ENCODE measurements at regions not wholly inside any gene's neighbourhood (a gene's known extent, or its start where the extent isn't known, plus 50 kb on each side); places are given as distances from the start of the nearest gene placed in this dataset.

DNA sequence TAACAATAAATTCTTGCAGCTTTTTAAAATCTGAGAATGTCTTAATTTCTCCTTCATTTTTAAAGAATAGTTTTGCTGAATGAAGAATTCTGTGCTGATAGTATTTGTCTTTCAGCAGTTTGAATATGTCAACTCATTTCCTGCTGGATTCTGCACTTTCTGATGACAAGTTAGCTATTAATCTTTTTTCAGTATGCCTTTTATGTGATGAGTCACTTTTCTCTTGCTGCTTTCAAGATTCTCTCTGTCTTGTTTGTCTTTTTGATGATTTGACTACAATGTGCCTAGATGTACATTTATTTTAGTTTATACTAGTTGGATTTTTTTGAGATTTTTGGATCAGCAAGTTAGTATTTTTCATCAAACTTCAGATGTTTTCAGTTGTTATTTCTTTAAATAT lies 87.9 kb upstream of the AVPR1A start:
- H3K36me3 ChIP-seq (ENCODE audit: insufficient read depth, low read length), result no peaks in the 10 kb centered on the region
- no peak for DNase-seq
- no peaks in the 10 kb centered on the region for H3K9me3 ChIP-seq (ENCODE audit: control insufficient read depth in 1 of 2, low read length in 2 of 2)
- Mint-ChIP-seq H3K9me3 (peaks cover 0 to 27% (median 5%) of the 10 kb centered on the region in 8 donors), H3K4me1 (no peaks in the 10 kb centered on the region), H3K27me3 (no peaks in the 10 kb centered on the region), H3K4me3 (no peak overlapping the region), H3K27ac (no peak overlapping the region), H3K36me3 (no peaks in the 10 kb centered on the region)
- ChIA-PET POLR2A (ENCODE audit: partially characterized antibody) (no interaction called here), CTCF (ENCODE audit: partially characterized antibody) (no interaction called here)
- intact Hi-C loops (cut with micrococcal nuclease), result no loop called here
- H3K27ac ChIP-seq (ENCODE audit: low read depth, low read length), result no peak overlapping the region
- no peak overlapping the region for H3K4me3 ChIP-seq (ENCODE audit: low read length in 2 of 2)
- no peaks in the 10 kb centered on the region for H3K4me1 ChIP-seq (ENCODE audit: insufficient read depth, low read length)
- H3K27me3 ChIP-seq (ENCODE audit: insufficient read depth, low read length), result no peaks in the 10 kb centered on the region

GRCh38 chr12:63232896-63233295 lies 81.9 kb upstream of the AVPR1A start:
- CTCF ChIA-PET (ENCODE audit: partially characterized antibody), result no interaction called here
- Mint-ChIP-seq H3K4me3 (no peak overlapping the region), H3K27me3 (no peaks in the 10 kb centered on the region)

DNA sequence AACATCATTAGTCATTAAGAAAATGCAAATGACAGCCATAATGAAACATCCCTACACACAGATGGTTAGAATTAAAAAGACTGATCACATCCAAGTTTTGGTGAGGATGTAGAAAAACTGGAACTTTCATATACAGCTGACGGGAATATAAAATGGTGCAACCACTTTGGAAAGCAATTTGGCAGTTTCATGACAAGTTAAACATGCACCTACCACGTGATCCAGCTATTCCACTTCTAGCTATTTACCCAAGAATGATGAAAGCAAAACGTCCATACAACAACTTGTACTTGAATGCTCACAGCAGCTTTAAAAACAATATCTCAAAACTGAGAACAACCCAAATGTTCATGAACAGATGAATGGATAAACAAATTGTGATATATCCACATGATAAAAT lies 77.9 kb upstream of the AVPR1A start:
- Mint-ChIP-seq H3K27me3 (no peaks in the 10 kb centered on the region), H3K4me3 (no peak overlapping the region), H3K27ac (no peak overlapping the region), H3K36me3 (no peaks in the 10 kb centered on the region), H3K4me1 (no peaks in the 10 kb centered on the region), H3K9me3 (peaks cover 0 to 10% (median 3%) of the 10 kb centered on the region in 8 donors)
- H3K4me3 ChIP-seq (ENCODE audit: low read length in 2 of 2), result no peak overlapping the region
- no peak for DNase-seq
- ChIA-PET CTCF (ENCODE audit: partially characterized antibody) (no interaction called here), POLR2A (ENCODE audit: partially characterized antibody) (no interaction called here)
- H3K36me3 ChIP-seq (ENCODE audit: insufficient read depth, low read length), result no peaks in the 10 kb centered on the region
- no peaks in the 10 kb centered on the region for H3K9me3 ChIP-seq (ENCODE audit: control insufficient read depth in 1 of 2, low read length in 2 of 2)
- no peaks in the 10 kb centered on the region for H3K27me3 ChIP-seq (ENCODE audit: insufficient read depth, low read length)
- H3K27ac ChIP-seq (ENCODE audit: low read depth, low read length), result no peak overlapping the region
- intact Hi-C loops (cut with micrococcal nuclease), result no loop called here
- no peaks in the 10 kb centered on the region for H3K4me1 ChIP-seq (ENCODE audit: insufficient read depth, low read length)

More at GRCh38 chr12:63232896-63233295, 81.9 kb upstream of the AVPR1A start:
- Mint-ChIP-seq H3K9me3 (peaks cover 0 to 13% (median 4%) of the 10 kb centered on the region in 8 donors), H3K27ac (no peak overlapping the region), H3K36me3 (no peaks in the 10 kb centered on the region), H3K4me1 (no peaks in the 10 kb centered on the region)
- no peak overlapping the region for H3K27ac ChIP-seq (ENCODE audit: low read depth, low read length)
- no peaks in the 10 kb centered on the region for H3K4me1 ChIP-seq (ENCODE audit: insufficient read depth, low read length)
- no peaks in the 10 kb centered on the region for H3K36me3 ChIP-seq (ENCODE audit: insufficient read depth, low read length)
- POLR2A ChIA-PET (ENCODE audit: partially characterized antibody), result no interaction called here
- DNase-seq, result no peak
- no peaks in the 10 kb centered on the region for H3K27me3 ChIP-seq (ENCODE audit: insufficient read depth, low read length)
- no peaks in the 10 kb centered on the region for H3K9me3 ChIP-seq (ENCODE audit: control insufficient read depth in 1 of 2, low read length in 2 of 2)
- H3K4me3 ChIP-seq (ENCODE audit: low read length in 2 of 2), result no peak overlapping the region
- intact Hi-C loops (cut with micrococcal nuclease), result no loop called here

DNA sequence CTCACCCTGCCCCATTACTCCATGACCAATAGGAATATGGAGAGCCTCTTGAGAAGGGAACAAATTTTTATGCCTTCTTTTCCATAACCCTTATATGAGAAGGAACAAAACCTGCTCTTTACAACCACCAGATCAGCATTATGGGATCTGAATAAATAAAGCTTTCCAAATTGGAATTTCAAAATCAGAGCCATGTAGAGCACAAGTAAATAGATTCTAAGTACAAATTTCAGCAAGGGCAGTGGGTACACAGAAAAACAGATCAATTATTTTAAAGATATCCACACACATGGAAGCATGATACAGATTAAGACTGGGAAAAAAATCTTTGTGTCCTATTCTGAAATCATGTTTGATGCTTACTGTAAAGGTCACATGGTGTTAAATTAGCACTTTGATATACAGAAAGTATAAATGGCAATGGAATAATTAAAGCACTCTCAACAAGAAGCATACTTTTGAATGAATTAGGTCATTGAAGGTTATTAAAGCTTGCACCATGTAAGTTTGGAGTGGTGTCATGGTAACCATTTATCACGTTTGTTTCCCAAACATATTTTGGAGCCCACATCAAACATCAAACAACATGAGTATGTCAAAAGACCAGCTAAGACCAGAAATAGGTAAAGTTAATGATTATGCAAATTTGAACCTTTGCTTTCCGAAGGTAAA lies 75.9 kb upstream of the AVPR1A start:
- ChIA-PET POLR2A (ENCODE audit: partially characterized antibody) (no interaction called here), CTCF (ENCODE audit: partially characterized antibody) (no interaction called here)
- H3K4me1 ChIP-seq (ENCODE audit: insufficient read depth, low read length), result no peaks in the 10 kb centered on the region
- no peaks in the 10 kb centered on the region for H3K27me3 ChIP-seq (ENCODE audit: insufficient read depth, low read length)
- Mint-ChIP-seq H3K27me3 (no peaks in the 10 kb centered on the region), H3K4me3 (no peak overlapping the region), H3K27ac (no peak overlapping the region), H3K4me1 (no peaks in the 10 kb centered on the region), H3K36me3 (no peaks in the 10 kb centered on the region), H3K9me3 (peaks cover 0 to 10% (median 3%) of the 10 kb centered on the region in 8 donors)
- intact Hi-C loops (cut with micrococcal nuclease), result no loop called here
- no peak overlapping the region for H3K27ac ChIP-seq (ENCODE audit: low read depth, low read length)
- no peaks in the 10 kb centered on the region for H3K36me3 ChIP-seq (ENCODE audit: insufficient read depth, low read length)
- no peaks in the 10 kb centered on the region for H3K9me3 ChIP-seq (ENCODE audit: control insufficient read depth in 1 of 2, low read length in 2 of 2)
- no peak for DNase-seq
- no peak overlapping the region for H3K4me3 ChIP-seq (ENCODE audit: low read length in 2 of 2)

- no peak overlapping the region for H3K4me3 ChIP-seq (ENCODE audit: low read length in 2 of 2)
- peaks cover 0 to 6% (median under 1%) of the 10 kb centered on the region in 8 donors for H3K9me3 Mint-ChIP-seq
- no peaks in the 10 kb centered on the region for H3K4me1 ChIP-seq (ENCODE audit: insufficient read depth, low read length)
- ChIA-PET POLR2A (ENCODE audit: partially characterized antibody) (no interaction called here), CTCF (ENCODE audit: partially characterized antibody) (no interaction called here)
- no peak overlapping the region for H3K27ac ChIP-seq (ENCODE audit: low read depth, low read length)
- H3K9me3 ChIP-seq (ENCODE audit: control insufficient read depth in 1 of 2, low read length in 2 of 2), result no peaks in the 10 kb centered on the region
- no peaks in the 10 kb centered on the region for H3K27me3 ChIP-seq (ENCODE audit: insufficient read depth, low read length)
- H3K4me3 Mint-ChIP-seq, result no peak overlapping the region
- no peak for DNase-seq
- H3K27ac Mint-ChIP-seq, result no peak overlapping the region
- no peaks in the 10 kb centered on the region for H3K4me1 Mint-ChIP-seq
- no peaks in the 10 kb centered on the region for H3K36me3 Mint-ChIP-seq
- intact Hi-C loops (cut with micrococcal nuclease), result no loop called here
- H3K27me3 Mint-ChIP-seq, result no peaks in the 10 kb centered on the region
- H3K36me3 ChIP-seq (ENCODE audit: insufficient read depth, low read length), result no peaks in the 10 kb centered on the region
Measured at GRCh38 chr12:63224396-63224795, 73.4 kb upstream of the AVPR1A start.

- ChIA-PET POLR2A (ENCODE audit: partially characterized antibody) (no interaction called here), CTCF (ENCODE audit: partially characterized antibody) (no interaction called here)
- Histone ChIP-seq H3K36me3 (ENCODE audit: insufficient read depth, low read length) (no peaks in the 10 kb centered on the region), H3K27me3 (ENCODE audit: insufficient read depth, low read length) (no peaks in the 10 kb centered on the region), H3K4me3 (ENCODE audit: low read length in 2 of 2) (no peak overlapping the region), H3K27ac (ENCODE audit: low read depth, low read length) (no peak overlapping the region), H3K9me3 (ENCODE audit: control insufficient read depth in 1 of 2, low read length in 2 of 2) (no peaks in the 10 kb centered on the region), H3K4me1 (ENCODE audit: insufficient read depth, low read length) (no peaks in the 10 kb centered on the region)
- DNase-seq, result no peak
- peaks cover 0 to 4% (median 0%) of the 10 kb centered on the region in 8 donors for H3K9me3 Mint-ChIP-seq
- no peak overlapping the region for H3K4me3 Mint-ChIP-seq
- H3K27ac Mint-ChIP-seq, result no peak overlapping the region
- H3K27me3 Mint-ChIP-seq, result no peaks in the 10 kb centered on the region
- no peaks in the 10 kb centered on the region for H3K4me1 Mint-ChIP-seq
- H3K36me3 Mint-ChIP-seq, result no peaks in the 10 kb centered on the region
- intact Hi-C loops (cut with micrococcal nuclease), result no loop called here
Measured at GRCh38 chr12:63223128-63223527, 72.1 kb upstream of the AVPR1A start.

GRCh38 chr12:63222582-63222981 lies 71.6 kb upstream of the AVPR1A start:
- Histone ChIP-seq H3K27me3 (ENCODE audit: insufficient read depth, low read length) (no peaks in the 10 kb centered on the region), H3K27ac (ENCODE audit: low read depth, low read length) (no peak overlapping the region), H3K9me3 (ENCODE audit: control insufficient read depth in 1 of 2, low read length in 2 of 2) (no peaks in the 10 kb centered on the region), H3K36me3 (ENCODE audit: insufficient read depth, low read length) (no peaks in the 10 kb centered on the region), H3K4me1 (ENCODE audit: insufficient read depth, low read length) (no peaks in the 10 kb centered on the region), H3K4me3 (ENCODE audit: low read length in 2 of 2) (no peak overlapping the region)
- no peaks in the 10 kb centered on the region for H3K4me1 Mint-ChIP-seq
- POLR2A ChIA-PET (ENCODE audit: partially characterized antibody), result no interaction called here
- intact Hi-C loops (cut with micrococcal nuclease), result no loop called here
- H3K4me3 Mint-ChIP-seq, result no peak overlapping the region
- H3K9me3 Mint-ChIP-seq, result peaks cover 0 to 3% (median 0%) of the 10 kb centered on the region in 8 donors
- H3K27ac Mint-ChIP-seq, result no peak overlapping the region
- no peak for DNase-seq
- CTCF ChIA-PET (ENCODE audit: partially characterized antibody), result no interaction called here
- H3K27me3 Mint-ChIP-seq, result no peaks in the 10 kb centered on the region
- no peaks in the 10 kb centered on the region for H3K36me3 Mint-ChIP-seq

DNA sequence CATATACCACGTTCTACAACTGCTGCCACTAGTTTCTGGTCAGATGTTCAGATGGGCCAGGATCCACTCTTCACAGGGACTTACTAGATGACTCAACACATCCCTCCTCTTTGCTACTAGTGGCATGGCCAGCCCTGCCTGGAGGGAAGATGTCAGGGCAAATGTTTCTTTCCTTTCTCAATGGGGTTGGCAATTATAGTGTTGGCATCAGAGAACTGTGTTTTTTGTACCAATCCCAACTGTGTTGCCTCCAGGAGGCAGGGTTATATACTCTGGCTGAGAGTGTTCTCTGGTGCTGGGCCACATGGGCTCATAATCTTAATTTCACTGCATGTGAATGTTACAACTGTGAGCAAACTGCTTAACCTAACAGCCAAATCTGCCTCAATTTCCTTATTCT lies 69.9 kb upstream of the AVPR1A start:
- POLR2A ChIA-PET (ENCODE audit: partially characterized antibody), result no interaction called here
- DNase-seq, result no peak
- no peaks in the 10 kb centered on the region for H3K4me1 Mint-ChIP-seq
- intact Hi-C loops (cut with micrococcal nuclease), result no loop called here
- Histone ChIP-seq H3K4me3 (ENCODE audit: low read length in 2 of 2) (no peak overlapping the region), H3K27me3 (ENCODE audit: insufficient read depth, low read length) (no peaks in the 10 kb centered on the region), H3K9me3 (ENCODE audit: control insufficient read depth in 1 of 2, low read length in 2 of 2) (no peaks in the 10 kb centered on the region), H3K36me3 (ENCODE audit: insufficient read depth, low read length) (no peaks in the 10 kb centered on the region), H3K27ac (ENCODE audit: low read depth, low read length) (no peak overlapping the region), H3K4me1 (ENCODE audit: insufficient read depth, low read length) (no peaks in the 10 kb centered on the region)
- no peaks in the 10 kb centered on the region for H3K27me3 Mint-ChIP-seq
- no peaks in the 10 kb centered on the region for H3K36me3 Mint-ChIP-seq
- H3K9me3 Mint-ChIP-seq, result peaks cover 0 to 3% (median 0%) of the 10 kb centered on the region in 8 donors
- H3K4me3 Mint-ChIP-seq, result no peak overlapping the region
- H3K27ac Mint-ChIP-seq, result no peak overlapping the region
- CTCF ChIA-PET (ENCODE audit: partially characterized antibody), result no interaction called here

All from CD4-positive, alpha-beta memory T cell (primary cell).